OCI-LY3 (cell line): ENCODE measurements at regions not wholly inside any gene's neighbourhood (a gene's known extent, or its start where the extent isn't known, plus 50 kb on each side); places are given as distances from the start of the nearest gene placed in this dataset.

ENCODE experiments used
- EZH2phosphoT487 ChIP-seq: fragments of 200-600 bp; shearing (Covaris generic); IDR thresholded peaks from 2 replicates; pipeline ENCODE4 v1.6.1; 2018; ENCODE audit warnings: antibody characterized with exemption, mixed run types, low read depth
- TF ChIP-seq, protein P1 (sequence below): fragments of 200-600, 300-600 bp; sonication (generic); IDR thresholded peaks from 2 replicates; pipeline ENCODE4 v1.5.1; 2014; ENCODE audit warnings: antibody characterized with exemption, low read length, low read depth

DNA sequence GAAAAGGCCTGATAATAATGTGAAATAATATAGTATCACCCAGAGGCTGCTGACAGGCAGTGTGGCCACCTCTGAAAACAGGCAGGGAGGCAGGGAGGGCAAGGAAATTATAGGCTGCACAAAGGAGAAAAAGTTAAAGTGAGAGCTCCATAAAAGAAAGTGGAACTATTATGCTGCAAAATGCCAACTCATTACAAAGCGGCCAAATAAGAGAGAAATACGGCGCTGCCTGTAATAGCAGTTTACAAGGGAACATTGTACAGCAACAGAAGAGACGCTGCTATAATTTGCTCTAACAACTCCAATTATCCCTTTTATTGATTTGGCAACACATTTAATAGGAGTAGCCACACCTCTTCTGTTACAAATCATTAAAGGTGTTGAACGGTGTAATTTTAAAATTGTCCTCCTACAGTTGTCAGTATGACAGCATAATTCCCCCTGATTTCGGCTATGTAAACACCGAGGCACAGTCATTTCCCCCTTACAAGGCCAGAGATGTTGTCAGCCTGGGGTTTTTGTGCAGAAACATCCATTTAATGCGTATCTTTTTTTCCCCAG is 120.3 kb downstream of the MRM1 start:
- TF ChIP-seq, protein P1, sequence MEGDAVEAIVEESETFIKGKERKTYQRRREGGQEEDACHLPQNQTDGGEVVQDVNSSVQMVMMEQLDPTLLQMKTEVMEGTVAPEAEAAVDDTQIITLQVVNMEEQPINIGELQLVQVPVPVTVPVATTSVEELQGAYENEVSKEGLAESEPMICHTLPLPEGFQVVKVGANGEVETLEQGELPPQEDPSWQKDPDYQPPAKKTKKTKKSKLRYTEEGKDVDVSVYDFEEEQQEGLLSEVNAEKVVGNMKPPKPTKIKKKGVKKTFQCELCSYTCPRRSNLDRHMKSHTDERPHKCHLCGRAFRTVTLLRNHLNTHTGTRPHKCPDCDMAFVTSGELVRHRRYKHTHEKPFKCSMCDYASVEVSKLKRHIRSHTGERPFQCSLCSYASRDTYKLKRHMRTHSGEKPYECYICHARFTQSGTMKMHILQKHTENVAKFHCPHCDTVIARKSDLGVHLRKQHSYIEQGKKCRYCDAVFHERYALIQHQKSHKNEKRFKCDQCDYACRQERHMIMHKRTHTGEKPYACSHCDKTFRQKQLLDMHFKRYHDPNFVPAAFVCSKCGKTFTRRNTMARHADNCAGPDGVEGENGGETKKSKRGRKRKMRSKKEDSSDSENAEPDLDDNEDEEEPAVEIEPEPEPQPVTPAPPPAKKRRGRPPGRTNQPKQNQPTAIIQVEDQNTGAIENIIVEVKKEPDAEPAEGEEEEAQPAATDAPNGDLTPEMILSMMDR: no peak
- TF ChIP-seq EZH2phosphoT487: no peak
